ENCODE measurements at regions not wholly inside any gene's neighbourhood (a gene's known extent, or its start where the extent isn't known, plus 50 kb on each side); places are given as distances from the start of the nearest gene placed in this dataset.

DNA sequence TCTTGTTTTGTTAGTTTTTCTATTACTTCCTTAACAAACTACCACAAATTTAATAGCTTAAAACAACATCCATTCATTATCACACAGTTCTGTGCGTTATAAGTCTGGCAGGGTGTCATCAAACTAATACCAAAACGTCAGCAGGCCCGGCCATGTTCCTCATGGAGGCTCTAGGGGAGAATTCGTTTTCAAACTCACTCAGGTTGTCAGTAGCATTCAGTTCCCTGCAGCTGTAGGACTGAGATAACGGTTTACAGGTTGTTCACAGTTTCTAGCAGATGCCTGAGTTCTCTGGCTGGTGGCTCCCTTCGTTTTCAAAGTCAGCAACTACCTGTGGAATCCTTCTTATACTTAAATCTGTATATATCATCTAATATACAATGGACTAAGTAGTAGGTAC is 72.5 kb upstream of the PRSS16 start:
- H3K27ac ChIP-seq (ENCODE audit: low read depth in 1 of 2, low read length in 2 of 2), result no peak overlapping the region
- H3K9ac ChIP-seq (ENCODE audit: low read depth in 1 of 2, low read length in 2 of 2), result no peak overlapping the region
- TF ChIP-seq GABPA (IDR thresholded peaks at IDR 0.05 in 1 of 2, conservative IDR thresholded peaks at IDR 0.05 in 1 of 2), result no peak
- 76% methylated on average over 6 of the region's 6 CpGs for WGBS
- no peaks in the 10 kb centered on the region for H3K27me3 ChIP-seq (ENCODE audit: control insufficient read depth in 4 of 4, insufficient read depth in 4 of 4, low read length in 3 of 4)
- DNase-seq (ENCODE audit: low spot score), result no peak
- peaks cover 2 to 10% (median 7%) of the 10 kb centered on the region in 4 donors for H3K4me1 ChIP-seq (ENCODE audit: control insufficient read depth in 4 of 4, insufficient read depth in 4 of 4, low read length in 3 of 4)
- no peak overlapping the region for H3K4me3 ChIP-seq (ENCODE audit: low read depth in 1 of 3, low read length in 3 of 3)
- no peaks in the 10 kb centered on the region for H3K36me3 ChIP-seq (ENCODE audit: control insufficient read depth in 4 of 4, insufficient read depth in 3 of 4, low read depth in 1 of 4, low read length in 3 of 4)
- H3K9me3 ChIP-seq (ENCODE audit: control insufficient read depth in 4 of 4, low read length in 3 of 4), result no peaks in the 10 kb centered on the region

- Histone ChIP-seq H3K4me3 (ENCODE audit: low read depth in 1 of 3, low read length in 3 of 3) (no peak overlapping the region), H3K27ac (ENCODE audit: low read depth in 1 of 2, low read length in 2 of 2) (no peak overlapping the region), H3K4me1 (ENCODE audit: control insufficient read depth in 4 of 4, insufficient read depth in 4 of 4, low read length in 3 of 4) (peaks cover 2 to 10% (median 7%) of the 10 kb centered on the region in 4 donors), H3K9ac (ENCODE audit: low read depth in 1 of 2, low read length in 2 of 2) (no peak overlapping the region), H3K27me3 (ENCODE audit: control insufficient read depth in 4 of 4, insufficient read depth in 4 of 4, low read length in 3 of 4) (no peaks in the 10 kb centered on the region), H3K9me3 (ENCODE audit: control insufficient read depth in 4 of 4, low read length in 3 of 4) (no peaks in the 10 kb centered on the region), H3K36me3 (ENCODE audit: control insufficient read depth in 4 of 4, insufficient read depth in 3 of 4, low read depth in 1 of 4, low read length in 3 of 4) (no peaks in the 10 kb centered on the region)
- DNase-seq (ENCODE audit: low spot score), result no peak
- WGBS, result 58% methylated on average over 9 of the region's 9 CpGs
- TF ChIP-seq TAF1 (conservative IDR thresholded peaks at IDR 0.05) (no peak), HNF4A (conservative IDR thresholded peaks at IDR 0.05) (no peak)
These were observed 71.4 kb upstream of the PRSS16 start for GRCh38 chr6:27176096-27176495.

DNA sequence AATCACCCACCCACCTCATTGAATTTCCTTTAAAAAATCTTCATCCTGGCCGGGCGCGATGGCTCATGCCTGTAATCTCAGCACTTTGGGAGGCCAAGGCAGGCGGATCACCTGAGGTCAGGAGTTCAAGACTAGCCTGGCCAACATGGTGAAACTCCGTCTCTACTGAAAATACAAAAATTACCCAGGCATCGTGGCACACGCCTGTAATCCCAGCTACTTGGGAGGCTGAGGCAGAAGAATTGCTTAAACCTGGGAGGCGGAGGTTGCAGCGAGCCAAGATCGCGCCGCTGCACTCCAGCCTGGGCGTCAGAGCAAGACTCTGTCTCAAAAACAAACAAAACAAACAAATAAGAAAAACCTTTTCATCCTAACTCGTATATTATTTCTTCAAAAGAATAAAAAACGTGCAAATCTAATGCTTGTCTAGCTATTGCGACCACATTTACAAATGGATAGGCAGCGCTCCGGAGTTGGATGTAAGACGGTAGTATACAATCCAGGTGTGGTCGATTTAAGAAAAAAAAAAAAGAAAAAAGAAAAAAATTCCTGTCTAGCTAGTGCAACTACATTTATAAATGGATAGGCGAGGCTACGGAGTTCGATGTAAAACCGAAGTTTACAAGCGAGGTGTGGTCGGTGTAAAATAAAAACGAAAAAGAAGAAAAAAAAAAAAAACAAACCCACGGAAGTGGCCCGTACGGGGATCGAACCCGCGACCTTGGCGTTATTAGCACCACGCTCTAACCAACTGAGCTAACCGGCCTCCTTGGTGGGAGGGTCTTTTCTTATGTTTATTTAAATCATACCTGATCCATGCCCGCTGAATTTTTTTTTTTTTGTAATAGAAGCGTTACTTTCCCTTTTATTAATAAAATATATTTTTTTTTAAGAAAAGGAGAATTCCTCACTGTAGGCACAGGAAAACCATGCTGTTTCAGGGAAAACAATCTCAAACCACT is 70.7 kb upstream of the PRSS16 start:
- 5% methylated on average over 38 of the region's 38 CpGs for WGBS
- TF ChIP-seq, protein P1, sequence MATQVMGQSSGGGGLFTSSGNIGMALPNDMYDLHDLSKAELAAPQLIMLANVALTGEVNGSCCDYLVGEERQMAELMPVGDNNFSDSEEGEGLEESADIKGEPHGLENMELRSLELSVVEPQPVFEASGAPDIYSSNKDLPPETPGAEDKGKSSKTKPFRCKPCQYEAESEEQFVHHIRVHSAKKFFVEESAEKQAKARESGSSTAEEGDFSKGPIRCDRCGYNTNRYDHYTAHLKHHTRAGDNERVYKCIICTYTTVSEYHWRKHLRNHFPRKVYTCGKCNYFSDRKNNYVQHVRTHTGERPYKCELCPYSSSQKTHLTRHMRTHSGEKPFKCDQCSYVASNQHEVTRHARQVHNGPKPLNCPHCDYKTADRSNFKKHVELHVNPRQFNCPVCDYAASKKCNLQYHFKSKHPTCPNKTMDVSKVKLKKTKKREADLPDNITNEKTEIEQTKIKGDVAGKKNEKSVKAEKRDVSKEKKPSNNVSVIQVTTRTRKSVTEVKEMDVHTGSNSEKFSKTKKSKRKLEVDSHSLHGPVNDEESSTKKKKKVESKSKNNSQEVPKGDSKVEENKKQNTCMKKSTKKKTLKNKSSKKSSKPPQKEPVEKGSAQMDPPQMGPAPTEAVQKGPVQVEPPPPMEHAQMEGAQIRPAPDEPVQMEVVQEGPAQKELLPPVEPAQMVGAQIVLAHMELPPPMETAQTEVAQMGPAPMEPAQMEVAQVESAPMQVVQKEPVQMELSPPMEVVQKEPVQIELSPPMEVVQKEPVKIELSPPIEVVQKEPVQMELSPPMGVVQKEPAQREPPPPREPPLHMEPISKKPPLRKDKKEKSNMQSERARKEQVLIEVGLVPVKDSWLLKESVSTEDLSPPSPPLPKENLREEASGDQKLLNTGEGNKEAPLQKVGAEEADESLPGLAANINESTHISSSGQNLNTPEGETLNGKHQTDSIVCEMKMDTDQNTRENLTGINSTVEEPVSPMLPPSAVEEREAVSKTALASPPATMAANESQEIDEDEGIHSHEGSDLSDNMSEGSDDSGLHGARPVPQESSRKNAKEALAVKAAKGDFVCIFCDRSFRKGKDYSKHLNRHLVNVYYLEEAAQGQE (IDR thresholded peaks at IDR 0.05), result no peak
- TF ChIP-seq RAD21 (IDR thresholded peaks at IDR 0.05), result peak in 1 of 2 donors; percentile 4
- peak; percentile 24 for TF ChIP-seq NR2F2 (IDR thresholded peaks at IDR 0.05)
- TF ChIP-seq, protein P2, sequence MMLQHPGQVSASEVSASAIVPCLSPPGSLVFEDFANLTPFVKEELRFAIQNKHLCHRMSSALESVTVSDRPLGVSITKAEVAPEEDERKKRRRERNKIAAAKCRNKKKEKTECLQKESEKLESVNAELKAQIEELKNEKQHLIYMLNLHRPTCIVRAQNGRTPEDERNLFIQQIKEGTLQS (IDR thresholded peaks at IDR 0.05), result peak; percentile 100
- no peak for TF ChIP-seq GABPA (IDR thresholded peaks at IDR 0.05 in 1 of 2, conservative IDR thresholded peaks at IDR 0.05 in 1 of 2)
- TF ChIP-seq, protein P3, sequence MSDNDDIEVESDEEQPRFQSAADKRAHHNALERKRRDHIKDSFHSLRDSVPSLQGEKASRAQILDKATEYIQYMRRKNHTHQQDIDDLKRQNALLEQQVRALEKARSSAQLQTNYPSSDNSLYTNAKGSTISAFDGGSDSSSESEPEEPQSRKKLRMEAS (IDR thresholded peaks at IDR 0.05), result no peak
- peaks cover 2 to 10% (median 7%) of the 10 kb centered on the region in 4 donors for H3K4me1 ChIP-seq (ENCODE audit: control insufficient read depth in 4 of 4, insufficient read depth in 4 of 4, low read length in 3 of 4)
- peak overlapping the region; percentile 94 to 99 (median 95) for H3K4me3 ChIP-seq (ENCODE audit: low read depth in 1 of 3, low read length in 3 of 3)
- DNase-seq (ENCODE audit: low spot score), result peak; percentile 81
- H3K9ac ChIP-seq (ENCODE audit: low read depth in 1 of 2, low read length in 2 of 2), result peak overlapping the region; percentile 73 to 91
- no peaks in the 10 kb centered on the region for H3K9me3 ChIP-seq (ENCODE audit: control insufficient read depth in 4 of 4, low read length in 3 of 4)
- H3K27ac ChIP-seq (ENCODE audit: low read depth in 1 of 2, low read length in 2 of 2), result peak overlapping the region; percentile 56 to 62
- no peaks in the 10 kb centered on the region for H3K27me3 ChIP-seq (ENCODE audit: control insufficient read depth in 4 of 4, insufficient read depth in 4 of 4, low read length in 3 of 4)
- H3K36me3 ChIP-seq (ENCODE audit: control insufficient read depth in 4 of 4, insufficient read depth in 3 of 4, low read depth in 1 of 4, low read length in 3 of 4), result no peaks in the 10 kb centered on the region
